Transverse colon (tissue), 4 donors: ENCODE measurements at regions not wholly inside any gene's neighbourhood (a gene's known extent, or its start where the extent isn't known, plus 50 kb on each side); places are given as distances from the start of the nearest gene placed in this dataset.

ENCODE experiments used
- DNase-seq: peaks from one replicate; pipeline ENCODE4 v3.0.0-alpha.2; 2019
- H3K27ac ChIP-seq, 4 donors: fragments of 200-600 bp; sonication (generic); 2 replicates each; pipeline ENCODE4 v1.5.1; 2016 to 2018; ENCODE audit warnings: inconsistent platforms in 4 of 4
- H3K27me3 ChIP-seq: fragments of 200-600 bp; sonication (generic); 2 replicates; pipeline ENCODE4 v1.5.1; 2017; ENCODE audit warnings: inconsistent platforms
- H3K36me3 ChIP-seq, 4 donors: fragments of 200-600 bp; sonication (generic); 2 replicates each; pipeline ENCODE4 v1.5.1; 2017 to 2019; ENCODE audit warnings: inconsistent platforms in 4 of 4
- H3K4me1 ChIP-seq, 4 donors: fragments of 200-600 bp; sonication (generic); 2 replicates each; pipeline ENCODE4 v1.5.1; 2017 to 2020; ENCODE audit warnings: inconsistent platforms in 4 of 4
- H3K4me3 ChIP-seq, 4 donors: fragments of 200-600 bp; sonication (generic); 1 replicate in 1 of 4; 2 replicates in 3 of 4; pipeline versions ENCODE4 v1.5.1 to v1.6.1; 2017 to 2019; ENCODE audit warnings: inconsistent platforms in 4 of 4
- H3K9me3 ChIP-seq, 2 donors: fragments of 200-600 bp; sonication (generic); 2 replicates each; pipeline ENCODE4 v1.5.1; 2017 to 2019; ENCODE audit warnings: inconsistent platforms in 2 of 2
- CTCF ChIP-seq, 5 experiments: fragments of 200-600 bp in 3 of 5; fragments of 450-650 bp in 2 of 5; sonication (generic) in 3 of 5; IDR thresholded peaks; 1 replicate in 2 of 5; 2 replicates in 3 of 5; pipeline ENCODE4 v1.5.1; 2016 to 2017; ENCODE audit warnings: antibody characterized with exemption in 5 of 5, inconsistent platforms in 3 of 5, mild to moderate bottlenecking in 2 of 5, moderate library complexity in 1 of 5
- EP300 ChIP-seq: sonication (generic); formaldehyde crosslinking; IDR thresholded peaks from one replicate; pipeline ENCODE4 v1.6.1; 2017; ENCODE audit warnings: antibody characterized with exemption, low read depth
- POLR2A ChIP-seq: fragments of 450-650 bp; IDR thresholded peaks from one replicate; pipeline ENCODE4 v1.6.1; 2016; ENCODE audit warnings: antibody characterized with exemption, mild to moderate bottlenecking, moderate library complexity
- POLR2AphosphoS5 ChIP-seq, 3 donors: sonication (generic); formaldehyde crosslinking; IDR thresholded peaks; one replicate each; pipeline ENCODE4 v1.6.1; 2016; ENCODE audit warnings: antibody characterized with exemption in 3 of 3
- WGBS, 2 donors: methylation state at CpG; one replicate each; pipeline ENCODE4 v1.1.5; 2018; ENCODE audit warnings: low coverage in 1 of 2; 5-methylcytosine and 5-hydroxymethylcytosine counted together
- in situ Hi-C, 4 donors: fragments of 200-750 bp; cut with MboI; loops; one replicate each; pipeline versions ENCODE4 v1.15.0 to v1.15.1; 2017; ENCODE audit warnings: low sequenced_read_pairs in 3 of 4, low pct_ligation_motif_present in 1 of 4, low pct_unique_long_range_greater_than_20kb in 1 of 4
- intact Hi-C: fragments of 100-400 bp; cut with DNase I; formaldehyde crosslinking; loops from one replicate; pipeline ENCODE4 v1.15.1; 2023; ENCODE audit warnings: low total_unique reads

GRCh38 chr13:82206241-82206640, 1676.0 kb downstream of the SLITRK1 start:
- intact Hi-C loops: no loop called here
- no peak overlapping the region for H3K4me3 ChIP-seq
- no peaks in the 10 kb centered on the region for H3K4me1 ChIP-seq
- no peak for DNase-seq
- in situ Hi-C loops: no loop called here
- peaks cover 0 to 8% of the 10 kb centered on the region in 2 donors for H3K9me3 ChIP-seq
- H3K36me3 ChIP-seq: no peaks in the 10 kb centered on the region
- H3K27me3 ChIP-seq: no peaks in the 10 kb centered on the region
- 81% methylated on average over 6 of the region's 6 CpGs; no CpG with 5 or more reads in 1 of the 2 donors for WGBS, 2 donors
- TF ChIP-seq POLR2AphosphoS5 (IDR thresholded peaks at IDR 0.05): no peak
- no peak for TF ChIP-seq POLR2A
- no peak for TF ChIP-seq CTCF (IDR thresholded peaks at IDR 0.05)
- TF ChIP-seq EP300: no peak
- H3K27ac ChIP-seq: no peak overlapping the region

GRCh38 chr13:82202398-82202797, 1679.9 kb downstream of the SLITRK1 start:
- H3K4me3 ChIP-seq: no peak overlapping the region
- peaks cover 0 to 8% of the 10 kb centered on the region in 2 donors for H3K9me3 ChIP-seq
- H3K36me3 ChIP-seq: no peaks in the 10 kb centered on the region
- TF ChIP-seq CTCF (IDR thresholded peaks at IDR 0.05) (no peak), EP300 (no peak), POLR2AphosphoS5 (IDR thresholded peaks at IDR 0.05) (no peak), POLR2A (no peak)
- no peaks in the 10 kb centered on the region for H3K4me1 ChIP-seq
- 36 to 44% methylated on average over 1 of the region's 1 CpG for WGBS, 2 donors
- intact Hi-C loops (no loop called here), in situ Hi-C loops (no loop called here)
- no peak overlapping the region for H3K27ac ChIP-seq
- no peaks in the 10 kb centered on the region for H3K27me3 ChIP-seq
- no peak for DNase-seq

GRCh38 chr13:82196087-82196486, 1686.2 kb downstream of the SLITRK1 start:
- no peak for DNase-seq
- Histone ChIP-seq H3K36me3 (no peaks in the 10 kb centered on the region), H3K4me3 (no peak overlapping the region), H3K9me3 (no peaks in the 10 kb centered on the region), H3K27me3 (no peaks in the 10 kb centered on the region), H3K4me1 (no peaks in the 10 kb centered on the region), H3K27ac (no peak overlapping the region)
- intact Hi-C loops: no loop called here
- TF ChIP-seq POLR2A (no peak), EP300 (no peak), CTCF (IDR thresholded peaks at IDR 0.05) (no peak), POLR2AphosphoS5 (IDR thresholded peaks at IDR 0.05) (no peak)
- in situ Hi-C loops: no loop called here
- WGBS, 2 donors: 72 to 78% methylated on average over 2 of the region's 2 CpGs

GRCh38 chr13:82187227-82187626, 1695.0 kb downstream of the SLITRK1 start:
- in situ Hi-C loops (no loop called here), intact Hi-C loops (no loop called here)
- H3K9me3 ChIP-seq: peaks cover 0 to 5% of the 10 kb centered on the region in 2 donors
- no peak for DNase-seq
- H3K36me3 ChIP-seq: no peaks in the 10 kb centered on the region
- TF ChIP-seq POLR2AphosphoS5 (IDR thresholded peaks at IDR 0.05) (no peak), CTCF (IDR thresholded peaks at IDR 0.05) (no peak), EP300 (no peak), POLR2A (no peak)
- 60 to 71% methylated on average over 1 of the region's 1 CpG for WGBS, 2 donors
- H3K4me1 ChIP-seq: no peaks in the 10 kb centered on the region
- no peaks in the 10 kb centered on the region for H3K27me3 ChIP-seq
- H3K27ac ChIP-seq: no peak overlapping the region
- H3K4me3 ChIP-seq: no peak overlapping the region
